ENCODE measurements at regions not wholly inside any gene's neighbourhood (a gene's known extent, or its start where the extent isn't known, plus 50 kb on each side); places are given as distances from the start of the nearest gene placed in this dataset.
"Not testable (repeated sequence)": the region's sequence is repeated elsewhere in the genome, so short reads cannot be mapped to it uniquely, and the experiment has no call there.

DNA sequence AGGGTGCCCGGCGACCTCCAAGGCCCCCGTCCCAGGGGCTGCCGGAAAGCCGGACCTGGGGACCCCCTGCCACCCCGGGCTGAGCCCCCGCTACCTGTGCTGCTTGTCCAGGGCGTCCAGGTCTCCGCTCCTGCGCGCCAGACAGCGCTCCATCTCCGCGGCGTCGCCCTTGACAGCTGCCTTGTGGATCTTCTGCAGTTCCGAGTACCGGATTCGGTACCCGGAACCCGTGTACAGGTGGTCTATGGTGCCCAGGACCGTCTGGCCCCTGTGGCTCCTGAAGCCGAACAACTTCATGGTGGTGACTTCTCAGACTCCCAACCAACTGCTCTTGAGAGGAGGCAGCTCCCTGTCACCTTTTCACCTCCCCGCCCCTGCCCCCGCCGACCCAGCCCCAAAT, 231.1 kb downstream of the LIPI start:
- TF ChIP-seq, protein P1, sequence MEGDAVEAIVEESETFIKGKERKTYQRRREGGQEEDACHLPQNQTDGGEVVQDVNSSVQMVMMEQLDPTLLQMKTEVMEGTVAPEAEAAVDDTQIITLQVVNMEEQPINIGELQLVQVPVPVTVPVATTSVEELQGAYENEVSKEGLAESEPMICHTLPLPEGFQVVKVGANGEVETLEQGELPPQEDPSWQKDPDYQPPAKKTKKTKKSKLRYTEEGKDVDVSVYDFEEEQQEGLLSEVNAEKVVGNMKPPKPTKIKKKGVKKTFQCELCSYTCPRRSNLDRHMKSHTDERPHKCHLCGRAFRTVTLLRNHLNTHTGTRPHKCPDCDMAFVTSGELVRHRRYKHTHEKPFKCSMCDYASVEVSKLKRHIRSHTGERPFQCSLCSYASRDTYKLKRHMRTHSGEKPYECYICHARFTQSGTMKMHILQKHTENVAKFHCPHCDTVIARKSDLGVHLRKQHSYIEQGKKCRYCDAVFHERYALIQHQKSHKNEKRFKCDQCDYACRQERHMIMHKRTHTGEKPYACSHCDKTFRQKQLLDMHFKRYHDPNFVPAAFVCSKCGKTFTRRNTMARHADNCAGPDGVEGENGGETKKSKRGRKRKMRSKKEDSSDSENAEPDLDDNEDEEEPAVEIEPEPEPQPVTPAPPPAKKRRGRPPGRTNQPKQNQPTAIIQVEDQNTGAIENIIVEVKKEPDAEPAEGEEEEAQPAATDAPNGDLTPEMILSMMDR (IDR thresholded peaks at IDR 0.05; ENCODE audit: low read length) = not testable (repeated sequence)
- not testable (repeated sequence) for TF ChIP-seq EZH2 (IDR thresholded peaks at IDR 0.05; ENCODE audit: borderline replicate concordance, low read length)

All from OCI-LY1 (cell line).